ENCODE measurements at regions not wholly inside any gene's neighbourhood (a gene's known extent, or its start where the extent isn't known, plus 50 kb on each side); places are given as distances from the start of the nearest gene placed in this dataset.

DNA sequence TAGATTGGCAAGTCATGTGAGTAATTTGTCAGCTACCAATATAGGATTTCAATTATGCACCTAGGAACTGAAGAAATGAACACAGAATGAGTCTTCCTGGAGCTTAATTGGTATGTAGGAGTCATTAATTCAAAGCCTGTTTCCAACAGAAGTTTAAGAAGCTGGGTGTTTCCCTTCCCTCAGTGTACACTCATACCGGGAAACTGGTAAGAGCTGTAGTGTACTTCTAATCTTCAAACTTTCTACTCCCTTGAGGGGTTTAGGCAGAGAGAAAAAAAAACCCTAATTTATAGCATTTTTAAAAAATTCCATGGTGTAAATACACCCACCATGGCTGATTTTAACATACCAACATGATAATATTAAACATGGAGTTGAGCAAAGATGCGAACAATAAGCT is 665.7 kb upstream of the SLITRK5 start:
- Histone ChIP-seq H3K4me3 (no peak overlapping the region), H3K9me3 (no peaks in the 10 kb centered on the region), H3K27me3 (no peaks in the 10 kb centered on the region), H3K27ac (no peak overlapping the region), H3K36me3 (no peaks in the 10 kb centered on the region), H3K4me1 (ENCODE audit: insufficient read depth) (no peaks in the 10 kb centered on the region)
- TF ChIP-seq EP300 (IDR thresholded peaks at IDR 0.05) = no peak
- TF ChIP-seq, protein P1, sequence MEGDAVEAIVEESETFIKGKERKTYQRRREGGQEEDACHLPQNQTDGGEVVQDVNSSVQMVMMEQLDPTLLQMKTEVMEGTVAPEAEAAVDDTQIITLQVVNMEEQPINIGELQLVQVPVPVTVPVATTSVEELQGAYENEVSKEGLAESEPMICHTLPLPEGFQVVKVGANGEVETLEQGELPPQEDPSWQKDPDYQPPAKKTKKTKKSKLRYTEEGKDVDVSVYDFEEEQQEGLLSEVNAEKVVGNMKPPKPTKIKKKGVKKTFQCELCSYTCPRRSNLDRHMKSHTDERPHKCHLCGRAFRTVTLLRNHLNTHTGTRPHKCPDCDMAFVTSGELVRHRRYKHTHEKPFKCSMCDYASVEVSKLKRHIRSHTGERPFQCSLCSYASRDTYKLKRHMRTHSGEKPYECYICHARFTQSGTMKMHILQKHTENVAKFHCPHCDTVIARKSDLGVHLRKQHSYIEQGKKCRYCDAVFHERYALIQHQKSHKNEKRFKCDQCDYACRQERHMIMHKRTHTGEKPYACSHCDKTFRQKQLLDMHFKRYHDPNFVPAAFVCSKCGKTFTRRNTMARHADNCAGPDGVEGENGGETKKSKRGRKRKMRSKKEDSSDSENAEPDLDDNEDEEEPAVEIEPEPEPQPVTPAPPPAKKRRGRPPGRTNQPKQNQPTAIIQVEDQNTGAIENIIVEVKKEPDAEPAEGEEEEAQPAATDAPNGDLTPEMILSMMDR (IDR thresholded peaks at IDR 0.05) = no peak
- TF ChIP-seq POLR2A (IDR thresholded peaks at IDR 0.05) = no peak
- no peak for DNase-seq
- 88 to 92% (median 88%) methylated on average over 2 of the region's 2 CpGs for WGBS, 3 donors
- intact Hi-C loops (cut with DNase I) = no loop called here

DNA sequence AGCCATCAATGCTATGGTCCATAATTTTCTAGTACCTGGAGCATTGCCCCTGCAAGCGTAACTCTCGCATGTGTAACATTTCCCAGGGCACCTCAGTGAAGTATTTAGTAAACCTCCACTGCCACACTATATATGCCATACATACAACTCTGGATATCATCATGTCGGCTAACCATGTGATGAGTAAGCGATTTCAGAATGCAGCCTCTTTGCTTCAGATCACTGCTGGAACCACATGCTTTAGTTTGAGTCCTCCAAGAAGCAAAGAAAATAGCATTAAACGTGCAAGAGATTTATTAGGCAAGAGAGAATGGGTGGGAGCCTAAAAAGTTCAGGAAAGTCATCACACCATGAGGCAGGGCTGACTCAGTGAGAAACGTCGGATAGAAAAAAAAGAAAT is 635.6 kb upstream of the SLITRK5 start:
- WGBS, 3 donors = 80 to 91% (median 81%) methylated on average over 7 of the region's 7 CpGs
- intact Hi-C loops (cut with DNase I) = no loop called here

DNA sequence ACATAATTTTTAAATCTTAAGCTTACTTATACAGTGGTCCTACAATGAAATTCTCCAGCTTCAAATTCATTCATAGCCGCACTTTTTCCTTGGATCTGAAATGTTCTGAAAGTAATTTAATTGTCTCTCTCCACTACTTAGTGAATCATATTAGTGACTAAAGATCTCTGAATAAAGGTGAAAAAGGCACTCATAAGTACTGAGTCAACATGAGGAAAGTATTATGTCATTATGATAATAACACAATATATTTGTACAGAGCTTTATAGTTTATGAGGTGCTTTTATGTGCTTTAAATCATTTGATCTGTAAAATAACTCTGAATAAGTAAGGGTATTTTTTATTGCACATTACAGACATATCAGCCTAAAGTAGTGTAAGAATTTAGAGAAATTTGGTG is 628.2 kb upstream of the SLITRK5 start:
- intact Hi-C loops (cut with DNase I) = no loop called here
- Histone ChIP-seq H3K4me3 (no peak overlapping the region), H3K27me3 (no peaks in the 10 kb centered on the region), H3K9me3 (no peaks in the 10 kb centered on the region), H3K4me1 (ENCODE audit: insufficient read depth) (no peaks in the 10 kb centered on the region), H3K36me3 (no peaks in the 10 kb centered on the region), H3K27ac (no peak overlapping the region)
- WGBS, 3 donors = 88 to 99% (median 97%) methylated on average over 1 of the region's 1 CpG
- DNase-seq = no peak
- TF ChIP-seq POLR2A (IDR thresholded peaks at IDR 0.05) (no peak), EP300 (IDR thresholded peaks at IDR 0.05) (no peak)
- TF ChIP-seq, protein P1 (IDR thresholded peaks at IDR 0.05) = no peak

More for the DNA sequence above, 635.6 kb upstream of the SLITRK5 start:
- Histone ChIP-seq H3K27ac (no peak overlapping the region), H3K27me3 (no peaks in the 10 kb centered on the region), H3K4me3 (no peak overlapping the region), H3K9me3 (no peaks in the 10 kb centered on the region), H3K36me3 (no peaks in the 10 kb centered on the region), H3K4me1 (ENCODE audit: insufficient read depth) (no peaks in the 10 kb centered on the region)
- no peak for DNase-seq
- TF ChIP-seq, protein P1 (IDR thresholded peaks at IDR 0.05) = no peak
- no peak for TF ChIP-seq POLR2A (IDR thresholded peaks at IDR 0.05)
- TF ChIP-seq EP300 (IDR thresholded peaks at IDR 0.05) = no peak

DNA sequence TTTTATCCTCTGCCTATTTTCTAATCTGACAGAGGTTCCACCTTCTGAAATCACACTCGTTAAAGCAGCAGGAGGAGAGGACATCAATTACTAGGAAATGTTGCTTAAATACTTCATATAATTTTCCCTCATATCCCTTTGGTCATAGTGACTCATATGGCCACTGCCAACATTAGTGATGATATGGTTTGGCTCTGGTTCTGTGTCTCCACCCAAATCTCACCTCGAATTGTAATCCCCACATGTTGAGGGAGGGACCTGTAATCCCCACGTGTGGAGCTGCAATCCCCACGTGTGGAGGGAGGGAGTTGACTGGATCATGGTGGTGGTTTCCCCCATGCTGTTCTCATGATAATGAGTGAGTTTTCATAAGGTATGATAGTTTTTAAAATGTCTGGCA is 618.4 kb upstream of the SLITRK5 start:
- WGBS, 3 donors = 36 to 44% (median 39%) methylated on average over 4 of the region's 4 CpGs
- Histone ChIP-seq H3K4me3 (no peak overlapping the region), H3K27me3 (no peaks in the 10 kb centered on the region), H3K27ac (no peak overlapping the region), H3K4me1 (ENCODE audit: insufficient read depth) (no peaks in the 10 kb centered on the region), H3K9me3 (no peaks in the 10 kb centered on the region), H3K36me3 (no peaks in the 10 kb centered on the region)
- TF ChIP-seq POLR2A (IDR thresholded peaks at IDR 0.05) = no peak
- no peak for TF ChIP-seq EP300 (IDR thresholded peaks at IDR 0.05)
- TF ChIP-seq, protein P1 (IDR thresholded peaks at IDR 0.05) = no peak
- no peak for DNase-seq
- intact Hi-C loops (cut with DNase I) = no loop called here

Data from ovary (tissue), 7 donors.